HG02571 (cell line): ENCODE measurements at regions not wholly inside any gene's neighbourhood (a gene's known extent, or its start where the extent isn't known, plus 50 kb on each side); places are given as distances from the start of the nearest gene placed in this dataset.

Experiments used
- ATAC-seq: cut with Tn5 transposase; IDR thresholded peaks from one replicate; pipeline ENCODE4 v1.9.1; 2021; ENCODE audit warnings: mild to moderate bottlenecking, moderate library complexity; ENCODE audit not compliant: unreplicated experiment

- no peak for ATAC-seq
Observed at GRCh38 chr2:163859951-163860350, 124.1 kb upstream of the FIGN start.

GRCh38 chr2:163856941-163857340 lies 121.1 kb upstream of the FIGN start:
- no peak for ATAC-seq

- no peak for ATAC-seq
Observed at GRCh38 chr2:163852616-163853015, 116.8 kb upstream of the FIGN start.

- ATAC-seq = no peak
Observed at GRCh38 chr2:163849756-163850435, 114.1 kb upstream of the FIGN start.

- ATAC-seq = no peak
Observed at GRCh38 chr2:163838890-163839289, 103.1 kb upstream of the FIGN start.

GRCh38 chr2:163836167-163836566 lies 100.4 kb upstream of the FIGN start:
- ATAC-seq = no peak

GRCh38 chr2:163834841-163835240 lies 99.0 kb upstream of the FIGN start:
- no peak for ATAC-seq

- no peak for ATAC-seq
Observed at GRCh38 chr2:163834221-163834620, 98.4 kb upstream of the FIGN start.

- ATAC-seq = no peak
Observed at GRCh38 chr2:163828771-163829170, 93.0 kb upstream of the FIGN start.

GRCh38 chr2:163822033-163822432 lies 86.2 kb upstream of the FIGN start:
- no peak for ATAC-seq

- ATAC-seq = no peak
Observed at GRCh38 chr2:163812926-163813520, 77.2 kb upstream of the FIGN start.

- ATAC-seq = no peak
Observed at GRCh38 chr2:163808406-163808805, 72.6 kb upstream of the FIGN start.

GRCh38 chr2:163802284-163802683 lies 66.5 kb upstream of the FIGN start:
- no peak for ATAC-seq

- no peak for ATAC-seq
Observed at GRCh38 chr2:163801486-163801885, 65.7 kb upstream of the FIGN start.

GRCh38 chr2:163800951-163801381 lies 65.2 kb upstream of the FIGN start:
- no peak for ATAC-seq

- no peak for ATAC-seq
Observed at GRCh38 chr2:163799807-163800206, 64.0 kb upstream of the FIGN start.

GRCh38 chr2:163794635-163795034 lies 58.8 kb upstream of the FIGN start:
- no peak for ATAC-seq
